GM12874 (cell line): ENCODE measurements at regions not wholly inside any gene's neighbourhood (a gene's known extent, or its start where the extent isn't known, plus 50 kb on each side); places are given as distances from the start of the nearest gene placed in this dataset.

Source experiments
- TF ChIP-seq, protein P1 (sequence below): IDR thresholded peaks from 2 replicates; pipeline ENCODE4 v1.5.1; 2011; ENCODE audit warnings: low read depth, mild to moderate bottlenecking, control low read depth, low read length, moderate library complexity; ENCODE audit not compliant: insufficient read depth

- TF ChIP-seq, protein P1, sequence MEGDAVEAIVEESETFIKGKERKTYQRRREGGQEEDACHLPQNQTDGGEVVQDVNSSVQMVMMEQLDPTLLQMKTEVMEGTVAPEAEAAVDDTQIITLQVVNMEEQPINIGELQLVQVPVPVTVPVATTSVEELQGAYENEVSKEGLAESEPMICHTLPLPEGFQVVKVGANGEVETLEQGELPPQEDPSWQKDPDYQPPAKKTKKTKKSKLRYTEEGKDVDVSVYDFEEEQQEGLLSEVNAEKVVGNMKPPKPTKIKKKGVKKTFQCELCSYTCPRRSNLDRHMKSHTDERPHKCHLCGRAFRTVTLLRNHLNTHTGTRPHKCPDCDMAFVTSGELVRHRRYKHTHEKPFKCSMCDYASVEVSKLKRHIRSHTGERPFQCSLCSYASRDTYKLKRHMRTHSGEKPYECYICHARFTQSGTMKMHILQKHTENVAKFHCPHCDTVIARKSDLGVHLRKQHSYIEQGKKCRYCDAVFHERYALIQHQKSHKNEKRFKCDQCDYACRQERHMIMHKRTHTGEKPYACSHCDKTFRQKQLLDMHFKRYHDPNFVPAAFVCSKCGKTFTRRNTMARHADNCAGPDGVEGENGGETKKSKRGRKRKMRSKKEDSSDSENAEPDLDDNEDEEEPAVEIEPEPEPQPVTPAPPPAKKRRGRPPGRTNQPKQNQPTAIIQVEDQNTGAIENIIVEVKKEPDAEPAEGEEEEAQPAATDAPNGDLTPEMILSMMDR = no peak
Measured at GRCh38 chr1:196160066-196160795, 448.0 kb downstream of the KCNT2 start.

- TF ChIP-seq, protein P1 = no peak
Measured at GRCh38 chr1:196155586-196155985, 452.7 kb downstream of the KCNT2 start.

DNA sequence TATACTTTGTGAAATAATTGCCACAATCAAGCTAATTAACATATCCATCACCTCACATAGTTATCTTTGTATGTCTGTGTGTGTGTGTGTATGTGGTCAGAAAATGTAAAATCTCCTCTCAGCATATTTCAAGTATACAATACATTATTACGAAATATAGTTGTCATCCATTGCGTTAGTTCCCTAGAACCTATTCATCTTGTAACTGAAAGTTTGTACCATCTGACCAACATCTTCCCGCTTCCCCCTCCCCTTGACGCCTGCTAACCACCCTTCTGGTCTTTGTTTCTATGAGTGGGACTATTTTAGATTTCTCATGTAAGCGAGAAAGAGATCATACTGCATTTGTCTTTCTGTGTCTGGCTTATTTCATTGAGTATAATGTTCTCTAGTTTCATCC, 455.3 kb downstream of the KCNT2 start:
- TF ChIP-seq, protein P1 = no peak

- TF ChIP-seq, protein P1 = no peak
Measured at GRCh38 chr1:196152086-196152485, 456.2 kb downstream of the KCNT2 start.

DNA sequence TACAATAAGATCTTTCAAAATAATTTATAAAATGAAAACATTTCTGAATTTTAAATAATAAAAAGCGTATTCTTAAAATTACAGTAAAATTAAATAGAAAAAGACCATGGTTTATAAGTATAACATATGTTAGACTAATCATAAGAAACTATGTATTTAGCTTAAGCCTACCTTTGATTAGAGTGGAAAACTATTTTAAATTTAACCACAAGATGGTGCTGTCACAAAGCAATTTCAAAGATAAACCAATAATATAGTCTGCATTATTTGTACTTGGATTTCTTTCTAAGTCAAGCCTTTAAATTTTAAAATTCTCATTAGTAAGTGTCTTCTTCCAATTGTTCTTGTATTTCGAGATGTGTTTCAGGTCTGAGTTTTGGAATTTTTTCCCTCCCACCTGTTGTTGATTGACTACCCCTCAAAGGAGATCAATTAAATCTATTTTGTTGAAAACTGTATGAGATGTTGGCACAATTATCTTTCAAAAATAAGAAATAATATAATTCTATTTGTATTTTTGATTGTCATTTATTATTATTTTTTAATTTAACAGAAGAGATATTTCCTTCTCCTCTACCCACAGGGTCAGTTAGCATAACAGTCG, 459.8 kb downstream of the KCNT2 start:
- TF ChIP-seq, protein P1 = 0 out of 2 replicates have a peak, but pooled peaks have one; percentile 4

- TF ChIP-seq, protein P1 = no peak
Measured at GRCh38 chr1:196147530-196147929, 460.7 kb downstream of the KCNT2 start.

- TF ChIP-seq, protein P1 = no peak
Measured at GRCh38 chr1:196144588-196144987, 463.7 kb downstream of the KCNT2 start.
